Lower leg skin (tissue), 3 donors: ENCODE measurements at regions not wholly inside any gene's neighbourhood (a gene's known extent, or its start where the extent isn't known, plus 50 kb on each side); places are given as distances from the start of the nearest gene placed in this dataset.

Source experiments
- POLR2A ChIP-seq, 2 donors: fragments of 450-650 bp; IDR thresholded peaks; one replicate each; pipeline ENCODE4 v1.6.1; 2016 to 2017; ENCODE audit warnings: antibody characterized with exemption in 2 of 2, mild to moderate bottlenecking in 1 of 2, moderate library complexity in 1 of 2
- TF ChIP-seq, protein P1 (sequence below), 3 donors: fragments of 450-650 bp; IDR thresholded peaks; one replicate each; pipeline ENCODE4 v1.5.1; 2016; ENCODE audit warnings: antibody characterized with exemption in 3 of 3, mild to moderate bottlenecking in 3 of 3, moderate library complexity in 2 of 3

GRCh38 chr22:48441553-48441850, 1386.2 kb downstream of the BRD1 start:
- TF ChIP-seq POLR2A (IDR thresholded peaks at IDR 0.05), result no peak
- TF ChIP-seq, protein P1, sequence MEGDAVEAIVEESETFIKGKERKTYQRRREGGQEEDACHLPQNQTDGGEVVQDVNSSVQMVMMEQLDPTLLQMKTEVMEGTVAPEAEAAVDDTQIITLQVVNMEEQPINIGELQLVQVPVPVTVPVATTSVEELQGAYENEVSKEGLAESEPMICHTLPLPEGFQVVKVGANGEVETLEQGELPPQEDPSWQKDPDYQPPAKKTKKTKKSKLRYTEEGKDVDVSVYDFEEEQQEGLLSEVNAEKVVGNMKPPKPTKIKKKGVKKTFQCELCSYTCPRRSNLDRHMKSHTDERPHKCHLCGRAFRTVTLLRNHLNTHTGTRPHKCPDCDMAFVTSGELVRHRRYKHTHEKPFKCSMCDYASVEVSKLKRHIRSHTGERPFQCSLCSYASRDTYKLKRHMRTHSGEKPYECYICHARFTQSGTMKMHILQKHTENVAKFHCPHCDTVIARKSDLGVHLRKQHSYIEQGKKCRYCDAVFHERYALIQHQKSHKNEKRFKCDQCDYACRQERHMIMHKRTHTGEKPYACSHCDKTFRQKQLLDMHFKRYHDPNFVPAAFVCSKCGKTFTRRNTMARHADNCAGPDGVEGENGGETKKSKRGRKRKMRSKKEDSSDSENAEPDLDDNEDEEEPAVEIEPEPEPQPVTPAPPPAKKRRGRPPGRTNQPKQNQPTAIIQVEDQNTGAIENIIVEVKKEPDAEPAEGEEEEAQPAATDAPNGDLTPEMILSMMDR (IDR thresholded peaks at IDR 0.05), result no peak
